ENCODE measurements at regions not wholly inside any gene's neighbourhood (a gene's known extent, or its start where the extent isn't known, plus 50 kb on each side); places are given as distances from the start of the nearest gene placed in this dataset.

- TF ChIP-seq, protein P1, sequence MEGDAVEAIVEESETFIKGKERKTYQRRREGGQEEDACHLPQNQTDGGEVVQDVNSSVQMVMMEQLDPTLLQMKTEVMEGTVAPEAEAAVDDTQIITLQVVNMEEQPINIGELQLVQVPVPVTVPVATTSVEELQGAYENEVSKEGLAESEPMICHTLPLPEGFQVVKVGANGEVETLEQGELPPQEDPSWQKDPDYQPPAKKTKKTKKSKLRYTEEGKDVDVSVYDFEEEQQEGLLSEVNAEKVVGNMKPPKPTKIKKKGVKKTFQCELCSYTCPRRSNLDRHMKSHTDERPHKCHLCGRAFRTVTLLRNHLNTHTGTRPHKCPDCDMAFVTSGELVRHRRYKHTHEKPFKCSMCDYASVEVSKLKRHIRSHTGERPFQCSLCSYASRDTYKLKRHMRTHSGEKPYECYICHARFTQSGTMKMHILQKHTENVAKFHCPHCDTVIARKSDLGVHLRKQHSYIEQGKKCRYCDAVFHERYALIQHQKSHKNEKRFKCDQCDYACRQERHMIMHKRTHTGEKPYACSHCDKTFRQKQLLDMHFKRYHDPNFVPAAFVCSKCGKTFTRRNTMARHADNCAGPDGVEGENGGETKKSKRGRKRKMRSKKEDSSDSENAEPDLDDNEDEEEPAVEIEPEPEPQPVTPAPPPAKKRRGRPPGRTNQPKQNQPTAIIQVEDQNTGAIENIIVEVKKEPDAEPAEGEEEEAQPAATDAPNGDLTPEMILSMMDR (IDR thresholded peaks at IDR 0.05; ENCODE audit: poor library complexity, severe bottlenecking): no peak
- TF ChIP-seq POLR2AphosphoS5 (IDR thresholded peaks at IDR 0.05) (no peak), REST (IDR thresholded peaks at IDR 0.05; ENCODE audit: borderline replicate concordance) (no peak)
Observed at GRCh38 chr13:111415246-111415645, 94.8 kb downstream of the TEX29 start.
